NCI-H748 treated with DMSO at 0.1 percent for 48 hours (cell line): ENCODE measurements at regions not wholly inside any gene's neighbourhood (a gene's known extent, or its start where the extent isn't known, plus 50 kb on each side); places are given as distances from the start of the nearest gene placed in this dataset.

Experiments
- DNase-seq: peaks from one replicate; lab custom pipeline; 2025; lab: John Stamatoyannopoulos, UW

GRCh38 chr7:125563557-125563956 lies 633.9 kb upstream of the POT1 start:
- no peak for DNase-seq

- DNase-seq: no peak
Observed at GRCh38 chr7:125561006-125561405, 631.4 kb upstream of the POT1 start.

GRCh38 chr7:125559921-125560320 lies 630.3 kb upstream of the POT1 start:
- no peak for DNase-seq

GRCh38 chr7:125555916-125556315 lies 626.3 kb upstream of the POT1 start:
- no peak for DNase-seq

DNA sequence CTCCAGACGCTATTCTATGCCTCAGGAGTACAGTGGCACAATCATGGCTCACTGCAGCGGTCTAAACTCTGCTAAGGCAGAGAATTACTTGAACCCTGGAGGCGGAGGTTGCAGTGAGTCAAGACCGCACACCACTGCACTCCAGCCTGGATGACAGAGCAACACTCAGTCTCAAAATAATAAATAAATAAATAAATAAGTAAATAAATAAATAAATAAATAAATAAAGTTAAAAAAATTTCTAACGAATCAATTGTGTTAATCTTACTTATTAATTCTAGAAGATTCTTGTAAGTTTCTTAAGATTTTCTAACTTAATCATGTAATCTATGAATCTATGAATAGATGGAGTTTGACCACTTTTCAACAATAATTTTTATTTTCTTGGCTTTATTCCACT lies 621.4 kb upstream of the POT1 start:
- DNase-seq: no peak

DNA sequence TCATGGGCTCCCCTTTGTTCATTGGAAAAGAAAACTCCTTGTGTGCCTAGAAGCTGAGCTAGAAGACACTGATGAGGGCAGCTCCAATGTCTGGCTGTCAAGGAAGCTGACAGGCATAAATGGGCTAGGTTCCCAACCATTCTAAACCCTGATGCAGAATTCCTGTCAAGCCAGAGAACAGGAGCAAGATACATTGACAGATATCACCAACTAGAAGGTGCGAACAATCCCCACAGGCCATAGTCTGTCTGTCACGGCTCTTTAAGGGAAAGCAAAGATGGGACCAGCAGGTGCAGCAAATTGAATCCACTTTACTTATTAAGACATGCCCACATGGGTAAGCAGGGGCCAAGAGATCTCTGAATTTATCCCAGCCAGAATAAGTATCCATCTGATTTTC lies 617.9 kb upstream of the POT1 start:
- no peak for DNase-seq

GRCh38 chr7:125530553-125530952 lies 600.9 kb upstream of the POT1 start:
- DNase-seq: no peak

GRCh38 chr7:125529249-125529648 lies 599.6 kb upstream of the POT1 start:
- no peak for DNase-seq

DNA sequence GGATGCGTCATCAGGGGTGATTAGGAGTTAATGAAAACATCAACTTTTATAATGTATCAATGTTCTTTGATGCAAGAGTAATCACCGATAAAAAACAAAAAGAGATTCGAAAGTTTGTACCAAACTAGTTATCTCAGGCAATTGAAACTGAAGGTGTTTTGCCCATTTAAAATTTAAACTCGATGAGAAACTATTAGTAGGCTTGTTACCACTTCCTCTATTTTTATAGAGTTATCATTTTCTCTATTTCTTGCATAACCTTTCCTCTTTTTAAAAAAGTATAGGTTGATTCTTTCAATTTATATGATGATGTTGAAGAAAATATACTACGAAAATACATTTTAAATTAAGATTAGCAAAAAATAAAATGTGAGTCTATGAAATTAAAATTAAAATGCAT lies 597.3 kb upstream of the POT1 start:
- DNase-seq: no peak

DNA sequence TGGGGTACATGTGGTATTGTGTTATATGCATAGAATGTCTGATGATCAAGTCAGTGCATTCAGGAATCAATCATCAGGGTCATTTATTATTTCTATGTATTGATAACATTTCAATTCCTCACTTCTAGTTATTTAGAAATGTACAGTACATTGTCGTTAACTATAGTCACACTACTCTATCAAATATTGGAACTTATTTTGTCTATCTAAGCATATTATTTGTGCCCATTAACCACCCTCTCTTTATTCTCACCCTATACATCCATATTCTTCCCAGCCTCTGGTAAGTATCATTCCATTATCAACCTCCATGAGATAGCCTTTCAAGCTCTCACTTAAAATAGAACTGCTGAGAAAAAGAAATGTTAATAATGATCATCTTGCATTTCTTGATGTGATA lies 596.5 kb upstream of the POT1 start:
- no peak for DNase-seq

DNA sequence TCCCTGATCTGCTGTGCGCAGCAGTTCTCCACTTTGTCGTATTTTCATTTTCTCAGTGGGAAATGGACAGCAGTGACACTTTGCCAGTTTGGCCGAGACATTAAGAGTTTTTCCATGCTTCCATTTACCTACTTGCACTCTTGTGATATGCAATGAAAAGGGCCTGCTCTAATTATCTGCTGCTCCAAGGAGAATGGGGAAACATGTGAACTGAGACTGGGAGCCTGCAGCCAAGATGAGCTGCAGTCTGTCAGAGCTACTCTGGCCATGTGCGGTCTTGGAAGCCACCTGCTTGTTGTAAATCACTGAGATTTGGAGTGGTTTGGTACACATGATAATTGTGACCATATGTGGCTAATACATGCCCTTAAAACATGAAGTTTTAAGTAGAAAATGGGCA lies 586.6 kb upstream of the POT1 start:
- peak; percentile 9 for DNase-seq

DNA sequence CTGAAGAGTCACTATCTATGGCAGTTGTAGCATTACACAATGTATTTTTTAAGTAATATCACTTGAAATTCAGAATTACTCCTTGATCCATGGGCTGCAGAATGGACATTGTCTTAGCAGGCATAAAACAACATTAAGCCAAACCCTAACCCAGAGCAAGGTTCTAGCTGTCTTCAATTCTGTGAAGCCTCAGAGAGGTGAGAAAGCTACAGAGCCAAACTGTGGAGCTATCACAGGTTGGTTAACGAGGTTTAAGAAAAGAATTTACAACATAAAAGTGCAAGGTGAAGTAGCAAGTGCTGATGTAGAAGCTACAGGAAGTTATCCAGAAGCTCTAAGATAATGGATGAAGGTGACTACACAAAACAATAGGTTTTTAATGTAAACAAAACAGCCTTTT lies 582.7 kb upstream of the POT1 start:
- DNase-seq: no peak

DNA sequence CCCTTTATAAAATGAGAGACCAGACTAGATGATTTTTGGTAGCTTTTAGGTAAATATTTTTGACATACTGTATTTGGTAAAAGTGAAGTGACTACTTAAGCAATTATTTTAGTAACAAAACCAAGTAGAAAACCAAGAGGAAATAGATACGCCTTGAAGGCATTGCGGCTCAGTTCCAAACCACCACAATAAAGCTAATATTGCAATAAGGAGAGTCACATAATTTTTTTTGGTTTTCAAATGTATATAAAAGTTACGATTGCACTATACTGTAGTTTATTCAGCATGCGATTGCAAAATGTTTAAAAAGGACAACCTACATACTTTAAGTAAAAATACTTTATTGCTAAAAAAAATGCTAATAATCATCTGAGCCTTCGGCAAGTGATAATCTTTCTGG lies 581.7 kb upstream of the POT1 start:
- no peak for DNase-seq

DNA sequence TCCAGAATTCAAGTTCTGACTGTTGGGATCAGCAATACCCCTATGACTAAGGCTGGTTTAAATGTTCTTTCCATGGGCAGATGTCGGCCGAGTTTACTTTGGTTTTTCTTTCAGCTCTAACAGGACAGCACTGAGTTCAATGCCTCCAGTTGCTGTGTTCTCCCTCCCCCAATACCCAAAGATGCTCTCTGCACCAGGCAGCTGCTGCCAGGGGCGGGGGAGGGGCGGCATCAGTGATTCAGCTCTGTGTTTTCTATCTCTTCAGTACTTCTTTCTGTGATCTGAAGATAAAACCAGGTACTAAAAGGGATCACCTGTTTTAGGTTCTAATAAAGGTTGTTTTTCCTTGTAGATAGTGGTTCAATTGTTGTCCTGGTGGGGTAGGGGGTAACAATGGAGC lies 576.7 kb upstream of the POT1 start:
- DNase-seq: no peak

GRCh38 chr7:125504848-125505247 lies 575.2 kb upstream of the POT1 start:
- DNase-seq: no peak

GRCh38 chr7:125495997-125496396 lies 566.4 kb upstream of the POT1 start:
- DNase-seq: no peak

DNA sequence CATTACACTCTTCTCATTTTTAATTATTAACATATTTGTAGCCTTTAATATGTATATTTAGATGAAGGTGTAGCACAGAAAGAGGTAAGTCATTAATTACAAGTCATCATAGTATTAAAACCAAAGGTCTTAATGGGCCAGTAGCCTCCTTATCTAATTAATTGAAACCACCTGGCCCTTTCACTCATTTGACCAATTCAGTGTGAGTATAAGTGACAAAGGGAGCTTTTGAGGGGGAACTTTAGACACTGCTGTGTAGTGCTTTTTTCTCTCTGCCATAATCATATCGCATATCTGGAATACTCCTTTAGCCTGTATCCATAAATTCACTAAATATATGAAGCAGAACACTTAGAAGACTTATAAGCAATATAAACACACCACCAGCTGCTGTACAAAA lies 562.9 kb upstream of the POT1 start:
- DNase-seq: no peak

GRCh38 chr7:125491137-125491536 lies 561.5 kb upstream of the POT1 start:
- DNase-seq: no peak

GRCh38 chr7:125490167-125490566 lies 560.5 kb upstream of the POT1 start:
- DNase-seq: no peak

- DNase-seq: no peak
Observed at GRCh38 chr7:125485223-125485622, 555.6 kb upstream of the POT1 start.

GRCh38 chr7:125484755-125485154 lies 555.1 kb upstream of the POT1 start:
- no peak for DNase-seq

DNA sequence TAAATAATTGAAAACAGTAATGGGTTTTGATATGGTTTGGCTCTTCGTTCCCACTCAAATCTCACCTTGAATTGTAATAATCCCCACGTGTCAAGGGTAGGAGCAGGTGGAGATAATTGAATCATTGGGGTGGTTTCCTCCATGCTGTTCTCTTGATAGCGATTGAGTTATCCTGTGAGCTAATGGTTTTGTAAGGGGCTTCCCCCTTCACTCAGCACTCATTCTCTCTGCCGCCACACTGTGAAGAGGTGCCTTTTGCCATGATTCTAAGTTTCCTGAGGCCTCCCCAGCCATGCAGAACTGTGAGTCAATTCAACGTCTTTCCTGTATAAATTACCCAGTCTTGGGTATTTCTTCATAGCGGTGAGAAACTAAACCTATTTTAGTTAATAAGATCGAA lies 551.7 kb upstream of the POT1 start:
- no peak for DNase-seq

DNA sequence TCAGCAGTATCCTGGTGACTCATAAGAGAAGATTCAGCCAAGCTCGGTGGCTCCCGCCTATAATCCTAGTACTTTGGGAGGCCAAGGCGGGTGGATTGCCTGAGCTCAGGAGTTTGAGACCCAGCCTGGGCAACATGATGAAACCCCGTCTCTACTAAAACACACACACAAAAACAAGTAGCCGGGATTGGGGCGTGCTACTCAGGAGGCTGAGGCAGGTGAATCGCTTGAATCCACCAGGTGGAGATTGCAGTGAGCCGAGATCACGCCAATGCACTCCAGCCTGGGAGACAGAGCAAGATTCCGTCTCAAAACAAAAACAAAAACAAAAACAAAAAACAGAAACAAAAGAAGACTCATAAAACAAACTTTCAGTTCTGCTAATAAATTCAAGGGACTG lies 551.1 kb upstream of the POT1 start:
- DNase-seq: no peak

- DNase-seq: no peak
Observed at GRCh38 chr7:125468855-125469174, 539.2 kb upstream of the POT1 start.
